Hepatocyte (in vitro differentiated cells): ENCODE measurements at regions not wholly inside any gene's neighbourhood (a gene's known extent, or its start where the extent isn't known, plus 50 kb on each side); places are given as distances from the start of the nearest gene placed in this dataset.
"Not testable (repeated sequence)": the region's sequence is repeated elsewhere in the genome, so short reads cannot be mapped to it uniquely, and the experiment has no call there.

Source experiments
- CTCF ChIP-seq: fragments of 200-600 bp; sonication (generic); IDR thresholded peaks from 2 replicates; pipeline ENCODE4 v1.5.1; 2016; ENCODE audit warnings: antibody characterized with exemption, mild to moderate bottlenecking; ENCODE audit not compliant: poor library complexity
- EZH2 ChIP-seq: fragments of 200-600 bp; sonication (generic); IDR thresholded peaks from 2 replicates; pipeline ENCODE4 v1.6.1; 2016; ENCODE audit warnings: antibody characterized with exemption, mild to moderate bottlenecking, borderline replicate concordance

DNA sequence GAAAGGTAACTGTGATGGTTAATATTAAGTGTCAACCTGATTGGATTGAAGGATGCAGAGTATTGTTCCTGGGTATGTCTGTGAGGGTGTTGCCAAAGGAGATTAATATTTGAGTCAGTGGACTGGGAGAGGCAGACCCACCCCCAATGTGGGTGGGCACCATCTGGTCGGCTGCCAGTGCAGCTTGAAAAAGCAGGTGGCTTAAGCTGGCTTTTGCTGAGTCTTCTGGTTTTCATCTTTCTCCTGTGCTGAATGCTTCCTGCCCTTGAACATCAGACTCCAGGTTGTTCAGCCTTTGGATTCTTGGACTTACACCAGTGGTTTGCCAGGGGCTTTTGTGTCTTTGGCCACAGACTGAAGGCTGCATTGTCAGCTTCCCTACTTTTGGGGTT lies 243.2 kb downstream of the ATXN7L3B start:
- TF ChIP-seq CTCF, EZH2: not testable (repeated sequence)
